NB4 (cell line): ENCODE measurements at regions not wholly inside any gene's neighbourhood (a gene's known extent, or its start where the extent isn't known, plus 50 kb on each side); places are given as distances from the start of the nearest gene placed in this dataset.

Experiments
- MYC ChIP-seq: IDR thresholded peaks from 2 replicates; pipeline ENCODE4 v1.6.1; 2011; ENCODE audit warnings: low read depth, low read length
- POLR2A ChIP-seq: IDR thresholded peaks from 2 replicates; pipeline ENCODE4 v1.6.1; 2011; ENCODE audit warnings: mild to moderate bottlenecking; ENCODE audit not compliant: insufficient read length; ENCODE audit errors: extremely low read depth
- TF ChIP-seq, protein P1 (sequence below): IDR thresholded peaks from one replicate; pipeline ENCODE4 v1.5.1; 2012; ENCODE audit warnings: low read depth, low read length

- TF ChIP-seq MYC = no peak
- TF ChIP-seq, protein P1, sequence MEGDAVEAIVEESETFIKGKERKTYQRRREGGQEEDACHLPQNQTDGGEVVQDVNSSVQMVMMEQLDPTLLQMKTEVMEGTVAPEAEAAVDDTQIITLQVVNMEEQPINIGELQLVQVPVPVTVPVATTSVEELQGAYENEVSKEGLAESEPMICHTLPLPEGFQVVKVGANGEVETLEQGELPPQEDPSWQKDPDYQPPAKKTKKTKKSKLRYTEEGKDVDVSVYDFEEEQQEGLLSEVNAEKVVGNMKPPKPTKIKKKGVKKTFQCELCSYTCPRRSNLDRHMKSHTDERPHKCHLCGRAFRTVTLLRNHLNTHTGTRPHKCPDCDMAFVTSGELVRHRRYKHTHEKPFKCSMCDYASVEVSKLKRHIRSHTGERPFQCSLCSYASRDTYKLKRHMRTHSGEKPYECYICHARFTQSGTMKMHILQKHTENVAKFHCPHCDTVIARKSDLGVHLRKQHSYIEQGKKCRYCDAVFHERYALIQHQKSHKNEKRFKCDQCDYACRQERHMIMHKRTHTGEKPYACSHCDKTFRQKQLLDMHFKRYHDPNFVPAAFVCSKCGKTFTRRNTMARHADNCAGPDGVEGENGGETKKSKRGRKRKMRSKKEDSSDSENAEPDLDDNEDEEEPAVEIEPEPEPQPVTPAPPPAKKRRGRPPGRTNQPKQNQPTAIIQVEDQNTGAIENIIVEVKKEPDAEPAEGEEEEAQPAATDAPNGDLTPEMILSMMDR = peak; percentile 83
- TF ChIP-seq POLR2A = no peak
Measured at GRCh38 chr2:41840702-41841551, 206.9 kb upstream of the PKDCC start.
